HL-60 (cell line): ENCODE measurements at regions not wholly inside any gene's neighbourhood (a gene's known extent, or its start where the extent isn't known, plus 50 kb on each side); places are given as distances from the start of the nearest gene placed in this dataset.

Experiments used
- DNase-seq, 2 experiments: peaks; one replicate each; pipeline ENCODE4 v3.0.0-alpha.2; 2010 to 2020; ENCODE audit warnings: low read depth in 1 of 2, low spot score in 1 of 2
- H3K27ac ChIP-seq: fragments of 250-450 bp; sonication (Bioruptor Pico); replicated peaks from 2 replicates; pipeline ENCODE4 v1.5.1; 2020; ENCODE audit warnings: mild to moderate bottlenecking, moderate library complexity
- H3K27me3 ChIP-seq: fragments of 250-450 bp; sonication (Bioruptor Pico); 2 replicates; pipeline ENCODE4 v1.5.1; 2021; ENCODE audit warnings: mild to moderate bottlenecking, moderate library complexity; ENCODE audit not compliant: insufficient read depth, poor library complexity, severe bottlenecking
- H3K4me3 ChIP-seq: replicated peaks from 2 replicates; pipeline ENCODE4 v1.5.1; 2011; ENCODE audit warnings: mild to moderate bottlenecking, control low read depth, low read length; ENCODE audit not compliant: insufficient read depth
- GABPA ChIP-seq: IDR thresholded peaks from 2 replicates; pipeline ENCODE4 v1.6.1; 2012; ENCODE audit warnings: low read depth
- POLR2AphosphoS5 ChIP-seq: IDR thresholded peaks from 2 replicates; pipeline ENCODE4 v1.6.1; 2012; ENCODE audit warnings: low read depth
- SPI1 ChIP-seq: IDR thresholded peaks from 2 replicates; pipeline ENCODE4 v1.6.1; 2012; ENCODE audit warnings: low read depth, mild to moderate bottlenecking, borderline replicate concordance
- TF ChIP-seq, protein P1 (sequence below): IDR thresholded peaks from 2 replicates; pipeline ENCODE4 v1.6.1; 2012; ENCODE audit warnings: low read depth; ENCODE audit not compliant: insufficient replicate concordance
- TF ChIP-seq, protein P2 (sequence below): IDR thresholded peaks from one replicate; pipeline ENCODE4 v1.5.1; 2011; ENCODE audit warnings: low read length, control low read depth, inconsistent platforms; ENCODE audit not compliant: insufficient read depth

DNA sequence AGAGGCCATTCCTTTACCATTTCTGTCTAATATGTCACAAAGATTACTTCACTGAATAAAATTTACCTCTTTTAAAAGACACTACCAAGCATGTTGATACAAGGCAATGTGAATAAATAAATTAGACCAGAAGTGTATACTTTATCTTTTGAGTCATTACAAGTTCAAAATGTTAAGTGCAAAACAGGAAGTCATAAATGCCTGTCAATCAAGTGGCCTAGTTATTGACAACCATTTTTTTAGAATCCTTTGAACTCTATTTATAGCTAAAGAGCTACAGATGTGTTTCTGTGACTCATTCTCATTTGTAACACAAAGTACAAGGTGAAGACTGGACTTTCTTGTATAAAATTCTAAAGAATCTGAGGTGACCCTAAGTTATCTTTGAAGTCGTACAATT, 602.7 kb upstream of the SEMA6A start:
- Histone ChIP-seq H3K4me3 (no peak overlapping the region), H3K27me3 (no peaks in the 10 kb centered on the region), H3K27ac (no peak overlapping the region)
- DNase-seq: no peak
- TF ChIP-seq, protein P1, sequence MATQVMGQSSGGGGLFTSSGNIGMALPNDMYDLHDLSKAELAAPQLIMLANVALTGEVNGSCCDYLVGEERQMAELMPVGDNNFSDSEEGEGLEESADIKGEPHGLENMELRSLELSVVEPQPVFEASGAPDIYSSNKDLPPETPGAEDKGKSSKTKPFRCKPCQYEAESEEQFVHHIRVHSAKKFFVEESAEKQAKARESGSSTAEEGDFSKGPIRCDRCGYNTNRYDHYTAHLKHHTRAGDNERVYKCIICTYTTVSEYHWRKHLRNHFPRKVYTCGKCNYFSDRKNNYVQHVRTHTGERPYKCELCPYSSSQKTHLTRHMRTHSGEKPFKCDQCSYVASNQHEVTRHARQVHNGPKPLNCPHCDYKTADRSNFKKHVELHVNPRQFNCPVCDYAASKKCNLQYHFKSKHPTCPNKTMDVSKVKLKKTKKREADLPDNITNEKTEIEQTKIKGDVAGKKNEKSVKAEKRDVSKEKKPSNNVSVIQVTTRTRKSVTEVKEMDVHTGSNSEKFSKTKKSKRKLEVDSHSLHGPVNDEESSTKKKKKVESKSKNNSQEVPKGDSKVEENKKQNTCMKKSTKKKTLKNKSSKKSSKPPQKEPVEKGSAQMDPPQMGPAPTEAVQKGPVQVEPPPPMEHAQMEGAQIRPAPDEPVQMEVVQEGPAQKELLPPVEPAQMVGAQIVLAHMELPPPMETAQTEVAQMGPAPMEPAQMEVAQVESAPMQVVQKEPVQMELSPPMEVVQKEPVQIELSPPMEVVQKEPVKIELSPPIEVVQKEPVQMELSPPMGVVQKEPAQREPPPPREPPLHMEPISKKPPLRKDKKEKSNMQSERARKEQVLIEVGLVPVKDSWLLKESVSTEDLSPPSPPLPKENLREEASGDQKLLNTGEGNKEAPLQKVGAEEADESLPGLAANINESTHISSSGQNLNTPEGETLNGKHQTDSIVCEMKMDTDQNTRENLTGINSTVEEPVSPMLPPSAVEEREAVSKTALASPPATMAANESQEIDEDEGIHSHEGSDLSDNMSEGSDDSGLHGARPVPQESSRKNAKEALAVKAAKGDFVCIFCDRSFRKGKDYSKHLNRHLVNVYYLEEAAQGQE: no peak
- TF ChIP-seq GABPA (no peak), POLR2AphosphoS5 (no peak), SPI1 (no peak)

DNA sequence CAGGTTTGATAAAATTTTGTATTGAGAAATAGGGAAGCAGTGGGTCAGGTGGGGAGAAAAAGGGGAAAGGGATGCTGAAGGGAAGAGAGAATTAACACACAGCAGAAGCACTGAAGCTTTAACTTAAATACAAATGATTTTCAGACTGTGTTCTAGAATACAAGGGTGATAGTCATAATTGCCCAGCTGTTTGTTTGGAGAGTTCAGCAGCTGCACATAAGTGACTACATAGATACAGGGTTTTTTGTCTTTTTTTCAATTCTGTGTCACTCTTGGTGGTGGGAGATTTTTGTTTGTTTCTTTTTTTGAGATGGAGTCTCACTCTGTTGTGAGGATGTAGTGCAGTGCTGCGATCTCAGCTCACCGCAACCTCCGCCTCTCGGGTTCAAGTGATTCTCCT, 590.4 kb upstream of the SEMA6A start:
- Histone ChIP-seq H3K4me3 (no peak overlapping the region), H3K27me3 (no peaks in the 10 kb centered on the region), H3K27ac (no peak overlapping the region)
- TF ChIP-seq GABPA (no peak), POLR2AphosphoS5 (no peak), SPI1 (no peak)
- TF ChIP-seq, protein P1: no peak
- TF ChIP-seq, protein P2, sequence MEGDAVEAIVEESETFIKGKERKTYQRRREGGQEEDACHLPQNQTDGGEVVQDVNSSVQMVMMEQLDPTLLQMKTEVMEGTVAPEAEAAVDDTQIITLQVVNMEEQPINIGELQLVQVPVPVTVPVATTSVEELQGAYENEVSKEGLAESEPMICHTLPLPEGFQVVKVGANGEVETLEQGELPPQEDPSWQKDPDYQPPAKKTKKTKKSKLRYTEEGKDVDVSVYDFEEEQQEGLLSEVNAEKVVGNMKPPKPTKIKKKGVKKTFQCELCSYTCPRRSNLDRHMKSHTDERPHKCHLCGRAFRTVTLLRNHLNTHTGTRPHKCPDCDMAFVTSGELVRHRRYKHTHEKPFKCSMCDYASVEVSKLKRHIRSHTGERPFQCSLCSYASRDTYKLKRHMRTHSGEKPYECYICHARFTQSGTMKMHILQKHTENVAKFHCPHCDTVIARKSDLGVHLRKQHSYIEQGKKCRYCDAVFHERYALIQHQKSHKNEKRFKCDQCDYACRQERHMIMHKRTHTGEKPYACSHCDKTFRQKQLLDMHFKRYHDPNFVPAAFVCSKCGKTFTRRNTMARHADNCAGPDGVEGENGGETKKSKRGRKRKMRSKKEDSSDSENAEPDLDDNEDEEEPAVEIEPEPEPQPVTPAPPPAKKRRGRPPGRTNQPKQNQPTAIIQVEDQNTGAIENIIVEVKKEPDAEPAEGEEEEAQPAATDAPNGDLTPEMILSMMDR: no peak
- DNase-seq: no peak

DNA sequence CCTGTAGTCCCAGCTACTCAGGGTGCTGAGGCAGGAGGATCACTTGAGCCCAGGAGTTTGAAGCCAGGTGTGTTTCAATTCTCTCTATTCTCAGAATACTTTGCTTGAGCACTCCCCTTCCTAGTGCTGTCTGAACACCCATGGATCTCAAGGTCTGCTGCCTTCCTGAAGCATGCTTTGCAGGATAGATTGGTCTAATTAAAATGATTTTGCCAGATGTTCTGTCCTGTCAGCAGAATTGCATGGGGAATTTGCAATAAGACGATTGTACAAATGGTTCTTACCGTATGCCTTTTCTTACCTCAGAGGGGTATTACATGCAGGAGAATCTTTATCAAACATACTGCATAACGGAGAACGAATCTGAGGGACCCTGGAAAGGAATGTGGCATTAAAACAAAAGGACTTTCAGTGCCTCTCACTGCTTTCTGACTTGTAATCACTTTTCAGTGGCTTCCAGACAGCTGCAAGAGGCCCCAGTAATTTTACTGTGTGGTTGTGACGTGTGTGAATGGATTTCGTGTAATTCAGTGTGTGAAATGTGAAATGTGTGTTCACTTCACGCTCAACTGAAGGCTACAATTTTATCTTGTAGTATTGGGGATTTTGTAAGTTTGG, 587.2 kb upstream of the SEMA6A start:
- no peak for DNase-seq
- no peaks in the 10 kb centered on the region for H3K27me3 ChIP-seq
- no peak overlapping the region for H3K4me3 ChIP-seq
- H3K27ac ChIP-seq: no peak overlapping the region
- TF ChIP-seq POLR2AphosphoS5 (no peak), GABPA (no peak), SPI1 (no peak)
- TF ChIP-seq, protein P2: no peak
- TF ChIP-seq, protein P1: no peak
